ENCODE measurements at regions not wholly inside any gene's neighbourhood (a gene's known extent, or its start where the extent isn't known, plus 50 kb on each side); places are given as distances from the start of the nearest gene placed in this dataset.

DNA sequence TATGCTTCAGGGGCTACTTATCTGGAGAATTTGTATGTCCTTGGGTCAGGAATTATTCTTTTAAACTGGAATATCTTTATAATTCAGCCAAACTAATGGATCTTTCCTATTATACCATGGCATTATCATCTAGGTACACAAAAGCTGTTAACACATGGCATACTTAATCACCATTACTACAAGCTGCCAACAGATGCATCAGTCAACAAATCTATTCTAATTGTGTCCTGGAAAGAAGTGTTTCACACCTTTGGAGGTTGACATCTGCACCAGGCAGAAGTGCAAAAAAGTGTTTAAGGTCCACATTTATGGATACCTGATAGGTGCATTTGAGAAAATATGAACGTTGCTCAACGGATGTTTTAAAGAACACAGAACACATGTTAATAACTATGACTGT, 470.2 kb upstream of the ADGRL2 start:
- DNase-seq (ENCODE audit: low spot score) = no peak

DNA sequence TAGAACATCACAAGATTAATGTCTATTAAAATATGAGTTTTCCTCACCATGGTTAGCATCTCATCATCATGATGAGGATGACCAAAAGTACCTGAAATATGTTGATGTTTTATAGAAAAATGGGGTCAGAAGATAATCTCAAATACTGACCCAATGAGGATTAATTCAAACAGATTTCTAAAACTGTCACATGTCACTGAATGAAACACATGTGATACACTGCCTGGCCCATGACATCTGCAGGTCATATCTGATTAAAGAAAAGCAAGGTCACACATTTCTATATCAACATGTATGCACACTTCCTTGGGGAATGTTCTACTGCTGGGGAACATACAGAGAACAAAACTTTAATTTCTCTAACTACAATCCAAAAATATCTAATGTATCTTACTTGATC, 470.6 kb upstream of the ADGRL2 start:
- no peak for DNase-seq (ENCODE audit: low spot score)

DNA sequence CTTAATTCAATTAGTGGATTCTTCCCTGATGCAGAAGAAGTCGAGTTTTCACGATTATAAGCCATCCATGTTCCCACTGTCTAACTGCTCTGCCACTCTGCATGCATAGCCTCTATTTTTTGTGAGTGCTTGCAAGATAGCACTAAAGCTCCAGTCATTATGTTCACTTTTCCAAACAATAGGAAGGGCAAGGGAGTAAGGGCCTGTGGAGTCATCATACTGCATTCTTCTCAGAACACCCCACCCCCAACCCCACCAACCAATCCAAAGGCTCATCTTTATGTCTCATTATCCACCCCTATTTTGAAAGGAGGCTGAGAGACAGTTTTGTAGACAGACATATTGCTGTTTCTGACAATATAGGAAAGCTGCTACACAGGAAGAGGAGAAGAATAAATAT, 471.7 kb upstream of the ADGRL2 start:
- DNase-seq (ENCODE audit: low spot score) = no peak

DNA sequence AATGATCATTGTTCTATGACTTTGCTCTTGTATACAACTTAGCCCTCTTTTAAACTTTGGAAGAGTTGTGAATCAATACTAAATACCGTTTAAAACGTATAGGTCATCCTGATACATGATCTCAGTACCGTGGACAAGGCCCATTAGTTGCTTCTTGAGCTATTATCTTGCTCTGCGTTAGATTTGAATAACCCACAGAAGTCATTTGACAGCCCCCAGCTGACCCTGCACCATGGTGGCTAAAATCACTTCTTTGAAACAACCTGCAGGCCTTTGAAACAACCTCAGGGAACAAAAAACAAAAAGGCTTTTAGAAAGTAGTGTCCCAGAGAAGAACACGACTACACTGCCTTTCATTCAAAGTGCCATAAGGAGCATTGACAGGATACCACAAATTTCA, 473.0 kb upstream of the ADGRL2 start:
- no peak for DNase-seq (ENCODE audit: low spot score)

DNA sequence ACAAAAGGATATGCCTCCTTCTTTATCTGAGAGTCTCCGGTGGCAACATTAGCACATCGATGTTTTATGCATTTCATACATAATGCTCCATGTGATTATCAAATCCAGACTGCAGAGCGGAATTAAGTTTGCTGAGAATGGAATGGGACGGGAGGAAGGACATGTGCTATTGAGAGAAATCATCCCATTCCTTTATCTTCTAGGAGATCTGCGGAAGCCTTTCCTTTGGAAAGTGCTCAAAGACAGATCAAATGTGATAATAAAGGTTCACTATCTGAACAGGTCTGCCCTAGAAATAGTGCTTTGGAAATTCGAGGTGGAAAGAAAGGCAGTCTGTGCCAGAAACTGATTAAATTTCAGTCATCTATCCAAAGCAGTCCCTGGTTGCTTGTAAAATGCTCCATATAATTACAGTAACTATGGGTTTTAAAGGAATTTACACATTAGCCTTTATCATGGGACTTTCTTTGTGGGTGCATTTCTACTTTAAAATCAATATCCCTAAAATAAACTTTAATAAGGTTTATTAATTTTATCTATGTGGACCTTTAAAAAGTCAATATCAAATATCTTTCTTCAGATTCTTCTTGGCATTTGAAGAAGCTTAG, 473.5 kb upstream of the ADGRL2 start:
- no peak for DNase-seq (ENCODE audit: low spot score)

DNA sequence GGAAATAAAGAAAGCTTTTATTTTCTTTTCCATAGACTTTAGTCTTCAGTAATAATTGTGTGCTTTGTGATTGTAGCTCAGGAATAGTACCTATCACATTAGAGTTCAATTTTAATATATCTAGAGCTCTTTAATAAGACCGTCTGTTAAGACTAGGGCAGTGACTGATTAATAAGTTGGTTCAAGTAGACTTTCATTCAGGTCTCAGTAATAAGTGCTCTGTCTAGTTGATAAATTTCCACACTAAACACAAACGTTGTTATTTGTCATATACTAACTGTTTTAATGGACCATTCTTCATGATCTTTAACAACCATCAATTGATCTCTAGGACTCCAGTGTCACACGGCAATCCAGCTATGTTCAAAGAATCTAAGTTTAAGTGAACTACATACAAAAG, 474.5 kb upstream of the ADGRL2 start:
- no peak for DNase-seq (ENCODE audit: low spot score)

DNA sequence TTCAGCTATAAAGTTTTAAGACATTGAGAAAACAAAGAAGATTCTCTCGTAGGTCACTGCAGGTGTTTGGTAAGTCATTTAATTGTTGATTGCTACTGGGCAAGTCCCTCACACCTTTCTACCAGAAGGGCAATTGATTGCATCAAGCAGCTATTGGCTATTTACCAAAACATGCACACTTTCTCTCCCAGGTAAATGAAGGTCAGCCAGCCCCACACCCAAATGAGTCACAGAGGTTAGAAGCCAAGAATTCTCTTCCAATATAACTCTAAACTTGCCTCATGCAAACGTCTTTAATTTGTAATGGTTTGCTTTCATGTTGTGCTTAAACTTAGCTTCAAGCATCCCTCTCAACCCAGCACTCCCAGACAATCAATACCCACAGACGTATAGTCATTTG, 475.3 kb upstream of the ADGRL2 start:
- DNase-seq (ENCODE audit: low spot score) = no peak

DNA sequence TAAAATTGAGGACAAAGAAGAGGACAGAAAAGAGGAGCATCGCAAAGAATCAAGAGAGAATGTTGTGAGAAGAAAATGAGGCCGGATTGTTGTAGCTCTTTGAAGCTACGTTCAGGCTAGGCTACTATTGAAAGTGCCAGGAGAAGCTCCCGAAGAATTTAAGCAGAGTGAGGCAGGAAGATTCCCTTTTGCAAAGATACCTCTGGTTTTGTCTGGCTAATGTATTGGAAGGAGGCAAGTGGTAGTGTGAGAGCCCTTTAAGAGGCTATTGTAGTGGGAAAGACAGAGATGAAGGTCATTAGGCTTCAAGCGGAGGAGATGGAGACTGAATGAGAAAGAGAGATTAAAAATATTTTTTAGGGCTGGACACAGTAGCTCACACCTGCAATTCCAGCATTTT, 476.9 kb upstream of the ADGRL2 start:
- no peak for DNase-seq (ENCODE audit: low spot score)

DNA sequence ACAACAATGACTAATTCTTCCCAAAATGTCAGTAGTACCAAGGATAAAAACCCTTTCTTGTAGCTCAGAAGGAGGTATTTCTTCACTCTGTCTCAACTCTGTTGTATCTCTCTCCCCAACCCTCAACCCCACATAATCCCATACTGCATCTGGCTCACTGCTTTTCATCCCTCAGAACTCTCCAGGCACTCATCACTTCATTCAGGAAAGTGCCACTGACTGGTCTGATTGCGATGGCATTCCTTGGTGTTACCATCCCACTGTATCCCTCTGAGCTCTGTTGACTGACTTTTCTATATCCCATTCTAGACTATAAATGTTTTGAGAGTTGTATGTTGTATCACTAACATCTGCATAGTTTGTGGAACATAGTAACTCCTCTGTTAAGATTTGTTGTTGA, 483.5 kb upstream of the ADGRL2 start:
- DNase-seq (ENCODE audit: low spot score) = no peak

DNA sequence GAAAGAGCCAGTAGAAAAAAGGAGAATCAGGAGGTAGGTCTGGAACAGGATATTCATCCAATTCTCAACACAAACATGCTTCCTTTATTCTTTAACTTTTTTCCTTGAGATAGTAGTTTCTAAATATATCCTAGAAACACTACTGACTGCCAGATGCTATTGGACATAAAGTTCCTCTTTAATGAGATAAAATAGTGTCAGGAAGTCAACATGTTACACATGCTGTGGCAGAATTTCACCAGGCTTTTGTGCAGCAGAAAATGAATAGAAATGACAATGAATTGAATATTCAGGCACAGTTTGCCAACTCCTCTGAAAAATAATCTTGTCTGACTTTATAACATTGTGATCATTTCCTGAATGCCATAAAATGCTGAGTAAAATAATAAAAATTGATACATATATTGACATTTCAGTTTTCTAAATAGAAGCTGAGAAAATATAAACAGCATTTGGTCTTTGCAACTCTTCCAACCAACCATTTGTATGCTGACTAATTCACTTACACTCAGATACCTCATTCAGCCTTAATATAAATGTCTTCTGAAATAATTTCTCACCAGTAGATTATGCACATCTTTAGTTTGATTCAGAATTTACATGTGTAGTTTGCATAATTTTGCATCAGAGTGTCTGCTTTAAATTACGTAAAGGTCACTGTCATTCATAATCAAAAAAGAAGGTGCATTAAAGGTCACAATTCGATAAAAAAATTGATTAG, 486.1 kb upstream of the ADGRL2 start:
- DNase-seq (ENCODE audit: low spot score) = no peak

DNA sequence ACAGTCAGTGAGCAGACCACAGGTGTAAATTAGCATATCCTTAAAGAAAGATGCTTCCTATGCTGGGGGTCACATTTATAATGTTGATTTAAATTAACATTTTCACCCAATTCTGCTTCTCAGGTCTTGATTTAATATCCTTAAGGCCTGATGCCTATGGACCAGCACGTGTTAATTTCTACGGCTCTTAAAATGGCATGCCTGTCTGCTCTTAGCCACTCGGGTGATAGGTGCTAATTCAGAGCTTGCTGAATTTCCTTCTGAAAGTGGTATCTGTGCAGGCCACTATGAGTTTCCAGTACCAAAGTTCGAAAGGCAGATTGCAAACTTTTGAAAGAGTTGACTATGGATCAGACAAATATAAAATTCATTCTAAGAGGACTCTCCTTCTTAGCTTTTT, 487.4 kb upstream of the ADGRL2 start:
- DNase-seq (ENCODE audit: low spot score) = no peak

DNA sequence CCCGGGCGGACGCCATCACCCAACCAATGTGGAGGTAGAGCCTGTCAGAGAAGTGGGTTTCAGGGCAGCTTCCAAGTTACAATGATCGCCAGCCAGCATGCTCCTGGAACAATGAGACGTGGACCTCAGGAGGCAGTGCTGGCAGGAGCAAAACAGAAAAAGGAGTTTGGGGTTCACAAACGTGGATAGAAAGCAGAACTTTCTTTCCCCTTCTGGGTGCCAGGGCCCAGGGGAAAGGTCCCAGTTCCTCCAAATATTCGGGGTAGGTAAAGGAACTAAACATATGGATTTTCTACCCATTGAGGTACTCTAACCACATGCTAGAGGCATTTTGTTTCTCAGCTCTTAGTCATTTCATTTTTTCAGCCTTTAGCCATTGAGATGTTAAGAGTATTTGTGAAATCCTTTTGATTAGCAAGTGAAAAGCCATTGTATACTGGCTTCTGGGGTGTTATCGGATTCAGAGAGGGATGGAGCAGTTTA, 488.4 kb upstream of the ADGRL2 start:
- DNase-seq (ENCODE audit: low spot score) = no peak

DNA sequence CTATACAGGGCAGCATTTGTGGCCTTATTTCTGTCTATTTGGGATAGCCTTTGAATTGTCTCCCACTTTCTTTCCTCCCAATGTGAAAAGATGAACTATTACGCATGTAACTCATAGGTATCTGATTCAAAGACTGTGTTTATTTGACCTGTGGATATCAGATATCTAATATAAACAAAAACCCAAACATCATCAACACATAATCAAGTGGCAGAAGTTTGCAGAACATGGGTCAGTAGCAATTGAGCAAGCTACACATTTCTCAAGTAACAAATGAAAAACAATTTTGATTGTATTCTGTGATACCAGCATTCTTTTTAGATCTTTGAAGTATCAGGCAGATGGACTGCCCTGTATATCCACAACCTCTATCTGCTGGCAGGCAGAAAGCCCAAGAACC, 490.5 kb upstream of the ADGRL2 start:
- DNase-seq (ENCODE audit: low spot score) = no peak

DNA sequence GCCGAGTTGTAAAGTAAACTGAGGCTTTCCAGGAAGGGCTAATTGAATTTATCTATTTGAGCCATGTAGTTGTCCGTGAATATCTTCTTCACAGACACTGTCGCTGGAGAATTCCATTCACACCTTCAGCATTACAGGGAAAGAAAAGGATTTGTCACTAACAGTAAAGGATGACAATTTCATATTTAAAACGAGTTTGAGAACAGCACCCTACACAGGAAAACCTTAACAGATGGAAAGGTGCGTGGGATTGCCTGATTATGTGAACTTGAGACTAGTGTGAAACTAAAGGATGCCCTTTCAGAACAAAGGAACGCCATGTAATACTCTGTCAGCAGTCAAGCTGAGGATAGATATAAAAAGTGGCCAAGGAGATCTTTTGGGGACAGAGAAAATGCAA, 492.5 kb upstream of the ADGRL2 start:
- DNase-seq (ENCODE audit: low spot score) = no peak

DNA sequence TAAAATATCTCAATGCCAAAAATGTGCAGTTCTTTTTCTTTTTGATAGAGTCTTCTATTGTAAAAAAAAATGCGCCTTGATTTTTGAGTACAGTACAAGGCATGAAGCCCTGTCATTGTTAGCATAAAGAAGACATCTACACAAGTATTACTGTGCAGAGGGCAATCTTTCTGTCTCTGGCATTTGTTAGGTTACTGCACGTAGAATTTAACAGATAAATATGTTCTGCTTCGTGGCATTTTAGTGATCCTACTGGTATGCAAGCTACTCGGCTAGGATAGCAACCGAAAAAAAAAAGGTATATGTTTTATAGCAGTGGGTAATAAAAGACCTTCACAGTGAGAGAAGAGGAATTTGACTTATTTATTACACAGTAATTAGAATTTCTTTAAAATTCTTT, 492.9 kb upstream of the ADGRL2 start:
- DNase-seq (ENCODE audit: low spot score) = peak; percentile 73

DNA sequence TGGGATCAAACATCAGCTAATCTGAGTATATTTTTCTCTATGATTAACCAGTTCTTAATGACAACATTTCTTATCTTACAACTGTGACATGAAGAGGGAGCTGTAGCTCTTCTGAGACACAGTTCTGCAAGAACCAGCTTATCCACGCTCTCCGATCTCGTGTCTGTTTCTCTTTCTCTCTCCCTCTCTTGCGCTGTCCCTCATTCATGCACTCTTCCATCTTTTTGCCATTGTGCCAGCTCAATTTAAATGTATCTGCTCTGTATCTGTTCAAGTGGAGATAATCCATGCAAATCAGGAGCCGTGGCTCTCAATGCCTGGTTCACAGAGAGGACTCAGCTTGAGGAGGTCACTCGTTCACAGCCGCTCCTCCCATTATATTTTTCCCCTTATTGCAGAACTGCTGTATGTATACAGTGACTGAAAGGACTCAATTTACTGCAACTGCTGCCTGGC, 494.7 kb upstream of the ADGRL2 start:
- DNase-seq (ENCODE audit: low spot score) = peak; percentile 91

DNA sequence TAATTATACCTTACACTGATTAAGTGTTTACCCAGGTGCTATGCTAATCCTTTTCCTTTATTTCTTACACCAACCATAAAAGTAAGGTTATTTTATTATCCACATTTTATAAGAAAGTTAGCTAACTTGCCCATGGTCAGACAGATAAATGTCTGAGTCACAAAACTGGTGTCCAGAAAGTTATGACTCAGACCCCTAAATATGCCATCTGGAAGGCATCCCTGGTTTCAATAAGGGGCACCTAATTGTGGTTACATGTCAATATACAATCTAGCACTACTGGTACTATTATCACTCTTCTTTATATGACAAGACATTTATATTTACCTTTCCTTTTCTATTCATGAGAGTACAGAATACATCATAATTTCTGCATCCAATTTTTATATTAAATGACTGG, 496.5 kb upstream of the ADGRL2 start:
- DNase-seq (ENCODE audit: low spot score) = no peak

DNA sequence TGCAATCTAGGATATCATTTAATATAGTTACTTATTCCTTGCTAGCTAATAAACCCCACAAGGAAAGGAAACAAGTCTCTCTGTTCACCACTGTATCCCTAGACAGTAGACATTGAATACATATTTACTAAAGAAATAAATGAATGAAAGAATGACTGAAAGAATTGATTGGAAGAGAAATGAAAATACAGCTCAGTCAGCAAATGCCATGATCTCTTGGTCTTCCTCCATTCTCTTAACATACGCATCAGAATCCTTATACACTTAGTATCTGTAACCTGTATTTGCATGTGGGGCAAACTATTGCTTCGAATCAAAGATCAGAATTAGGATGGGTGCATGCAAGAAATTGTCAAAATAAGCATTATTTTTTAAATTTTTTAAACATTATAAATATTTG, 500.8 kb upstream of the ADGRL2 start:
- no peak for DNase-seq (ENCODE audit: low spot score)

DNA sequence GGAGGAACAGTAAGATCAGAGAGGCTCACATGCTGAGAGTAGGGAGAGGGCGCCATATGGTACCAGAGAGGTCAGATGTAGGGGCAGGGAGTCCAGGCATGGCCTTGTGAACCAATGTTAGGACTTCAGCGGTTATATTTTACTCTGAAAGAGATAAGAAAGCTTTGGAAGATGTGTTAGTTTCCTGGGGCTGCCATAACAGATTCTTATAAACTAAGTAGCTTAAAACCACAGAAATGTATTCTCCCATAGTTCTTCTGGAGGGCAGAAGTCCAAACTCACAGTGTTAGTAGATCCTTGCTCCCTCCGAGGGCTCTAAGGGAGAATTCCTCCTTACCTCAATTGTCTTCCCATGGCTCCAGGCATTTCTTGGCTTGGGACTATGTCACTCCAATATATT, 502.5 kb upstream of the ADGRL2 start:
- DNase-seq (ENCODE audit: low spot score) = peak; percentile 52

DNA sequence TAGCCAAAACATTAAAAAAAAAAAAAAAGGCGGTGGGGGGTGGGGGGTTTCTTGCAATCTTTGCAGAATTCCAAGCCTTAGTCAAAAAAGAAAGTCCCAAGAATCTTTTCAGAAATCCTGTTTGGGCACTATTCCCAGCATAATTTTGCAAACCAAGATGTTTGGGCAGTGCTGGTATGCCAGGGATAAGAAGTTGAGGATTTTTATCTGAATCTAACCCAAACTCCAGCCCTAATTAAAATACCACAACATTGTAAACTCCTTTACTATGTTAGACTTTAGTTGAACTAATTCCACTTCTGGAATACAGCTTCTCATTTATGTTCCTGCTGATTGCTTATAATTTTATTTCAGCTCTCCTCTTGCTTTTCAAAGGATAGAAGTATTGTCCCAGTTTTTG, 504.1 kb upstream of the ADGRL2 start:
- DNase-seq (ENCODE audit: low spot score) = peak; percentile 93

DNA sequence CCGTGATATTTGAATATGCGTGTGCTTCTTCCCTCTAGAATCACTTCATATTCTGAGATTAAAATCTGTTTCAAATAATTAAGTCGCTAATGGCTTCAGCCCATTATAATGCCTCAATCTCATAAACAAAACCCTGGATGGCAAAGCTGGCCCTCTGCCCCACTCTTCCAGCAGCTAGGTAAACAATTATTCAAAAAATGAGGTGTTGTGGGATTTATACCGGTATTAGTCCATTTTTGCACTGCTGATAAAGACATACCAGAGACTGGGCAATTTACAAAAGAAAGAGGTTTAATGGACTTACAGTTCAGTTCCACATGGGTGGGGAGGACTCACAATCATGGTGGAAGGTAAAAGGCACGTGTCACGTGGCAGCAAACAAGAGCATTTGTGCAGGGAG, 510.4 kb upstream of the ADGRL2 start:
- no peak for DNase-seq (ENCODE audit: low spot score)

DNA sequence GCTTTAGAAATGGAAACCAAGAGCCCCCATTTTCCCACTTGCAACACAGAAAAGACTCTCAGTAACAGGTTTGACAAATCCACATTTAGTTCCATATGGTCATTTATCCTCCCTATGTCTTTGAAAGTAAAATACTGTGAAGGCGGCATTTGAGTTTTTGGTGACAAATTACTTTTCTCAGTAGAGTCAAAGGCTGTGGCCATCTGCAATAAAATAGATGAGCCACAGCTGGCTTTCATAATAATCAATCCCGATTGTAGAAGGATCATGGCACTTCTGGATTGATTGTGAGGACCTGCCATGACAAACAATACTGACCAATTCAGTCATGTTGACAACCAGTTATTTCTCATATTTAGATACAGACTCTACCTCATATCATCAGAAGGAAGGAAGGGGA, 512.0 kb upstream of the ADGRL2 start:
- DNase-seq (ENCODE audit: low spot score) = no peak

DNA sequence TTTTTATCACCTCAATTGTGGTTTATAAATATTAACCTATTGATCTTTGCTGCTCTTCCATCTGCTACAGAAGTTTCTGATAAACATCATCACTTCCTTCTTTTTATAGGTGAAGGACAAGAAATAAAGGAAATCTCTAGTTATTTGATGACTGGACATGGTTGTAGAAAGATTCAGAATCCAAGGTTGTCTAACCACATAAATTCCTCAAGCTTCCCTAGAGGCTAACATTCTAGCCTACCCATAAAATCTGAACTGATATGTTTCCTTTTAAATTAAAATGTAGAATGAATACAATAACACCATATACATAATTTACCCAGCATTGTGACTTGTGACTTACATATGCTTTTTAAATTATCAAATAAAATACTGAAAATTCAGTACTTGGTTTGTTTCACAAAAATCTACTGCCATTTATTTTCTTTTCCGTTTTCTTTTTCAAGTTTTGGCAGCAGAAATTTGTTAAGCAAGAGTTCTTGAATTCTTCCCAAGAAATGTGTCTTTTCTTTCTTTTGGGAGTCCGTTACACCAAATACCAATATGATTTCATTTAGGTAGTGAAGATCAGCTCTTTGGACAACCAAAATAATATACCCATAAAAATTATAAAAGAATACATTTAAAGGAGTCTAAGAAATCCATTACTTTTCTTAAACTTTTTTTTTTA, 513.2 kb upstream of the ADGRL2 start:
- DNase-seq (ENCODE audit: low spot score) = no peak
